T-cell (primary cell): ENCODE measurements at regions not wholly inside any gene's neighbourhood (a gene's known extent, or its start where the extent isn't known, plus 50 kb on each side); places are given as distances from the start of the nearest gene placed in this dataset.

Source experiments
- ATAC-seq, 4 experiments: fragments of 200-7000 bp in 3 of 4; fragments of 150-1000 bp in 1 of 4; cut with Tn5 transposase; replicated peaks in 1 of 4; 1 replicate in 3 of 4; 2 replicates in 1 of 4; pipeline ENCODE4 v1.10.0; 2021; ENCODE audit warnings: moderate library complexity in 3 of 4, mild to moderate bottlenecking in 2 of 4, moderate number of reproducible peaks in 1 of 4
- CTCF ChIA-PET, 2 donors: fragments of 300-600 bp; sonication (Branson Sonifier 250); formaldehyde crosslinking; loops; one replicate each; lab custom pipeline; 2022; ENCODE audit warnings: antibody characterized with exemption in 2 of 2; lab: Charles Lee
- POLR2A ChIA-PET, 2 donors: fragments of 300-600 bp; sonication (Branson Sonifier 250); formaldehyde crosslinking; loops; one replicate each; lab custom pipeline; 2022; ENCODE audit warnings: antibody characterized with exemption in 2 of 2; lab: Charles Lee
- DNase-seq, 35 experiments: peaks; one replicate each; pipeline versions ENCODE4 v3.0.0 to v3.0.0-alpha.2; 2013 to 2023
- H3K27ac ChIP-seq: one replicate; pipeline ENCODE4 v1.5.1; 2013; ENCODE audit warnings: low read length
- H3K27me3 ChIP-seq, 2 experiments: replicated peaks in 1 of 2; 1 replicate in 1 of 2; 2 replicates in 1 of 2; pipeline versions ENCODE4 v1.6.1 to v1.7.0; 2013; ENCODE audit warnings: low read length in 1 of 2, mixed read lengths in 1 of 2; ENCODE audit not compliant: control insufficient read depth in 2 of 2, insufficient read depth in 2 of 2; ENCODE audit errors: extremely low read depth in 1 of 2
- H3K36me3 ChIP-seq, 2 donors: 1 replicate in 1 of 2; 2 replicates in 1 of 2; pipeline versions ENCODE4 v1.6.1 to v1.7.0; 2013; ENCODE audit warnings: low read length in 1 of 2; ENCODE audit not compliant: control insufficient read depth in 2 of 2, insufficient read depth in 1 of 2; ENCODE audit errors: extremely low read depth in 1 of 2
- H3K4me1 ChIP-seq, 2 experiments: 1 replicate in 1 of 2; 2 replicates in 1 of 2; pipeline versions ENCODE4 v1.6.1 to v1.7.0; 2013; ENCODE audit warnings: low read length in 2 of 2, mixed read lengths in 1 of 2; ENCODE audit not compliant: insufficient read depth in 2 of 2, control insufficient read depth in 1 of 2; ENCODE audit errors: extremely low read depth in 1 of 2
- H3K4me3 ChIP-seq, 2 donors: 1 replicate in 1 of 2; 2 replicates in 1 of 2; pipeline versions ENCODE4 v1.5.1 to v1.7.0; 2013; ENCODE audit warnings: mild to moderate bottlenecking in 2 of 2, low read length in 1 of 2, moderate library complexity in 1 of 2; ENCODE audit not compliant: control insufficient read depth in 1 of 2; ENCODE audit errors: extremely low read depth in 1 of 2
- H3K9me3 ChIP-seq: 2 replicates; pipeline ENCODE4 v1.7.0; 2013
- H3K27ac Mint-ChIP-seq, 2 donors: one replicate each; pipeline ENCODE4 v1.8.0; 2020 to 2021; ENCODE audit warnings: mild to moderate bottlenecking in 2 of 2, mixed read lengths in 2 of 2
- H3K27me3 Mint-ChIP-seq, 2 donors: one replicate each; pipeline ENCODE4 v1.8.0; 2021 to 2022; ENCODE audit warnings: mixed read lengths in 2 of 2
- H3K36me3 Mint-ChIP-seq: one replicate; pipeline ENCODE4 v1.8.0; 2021; ENCODE audit warnings: mixed read lengths
- H3K4me1 Mint-ChIP-seq, 3 donors: one replicate each; pipeline ENCODE4 v1.8.0; 2020 to 2022; ENCODE audit warnings: mixed read lengths in 3 of 3, mild to moderate bottlenecking in 1 of 3
- H3K4me3 Mint-ChIP-seq, 3 donors: one replicate each; pipeline ENCODE4 v1.8.0; 2020 to 2022; ENCODE audit warnings: mild to moderate bottlenecking in 3 of 3, mixed read lengths in 3 of 3, moderate library complexity in 3 of 3
- H3K9me3 Mint-ChIP-seq, 3 donors: one replicate each; pipeline ENCODE4 v1.8.0; 2020 to 2022; ENCODE audit warnings: mixed read lengths in 3 of 3
- WGBS: methylation state at CpG from one replicate; pipeline ENCODE4 v1.1.5; 2013; ENCODE audit warnings: missing lambda C conversion rate; ENCODE audit not compliant: insufficient coverage; 5-methylcytosine and 5-hydroxymethylcytosine counted together

GRCh38 chr17:13293421-13293820 lies 275.6 kb upstream of the ELAC2 start:
- H3K27me3 ChIP-seq: no peaks in the 10 kb centered on the region
- ATAC-seq (no peak), DNase-seq (no peak)
- ChIA-PET CTCF (no interaction called here), POLR2A (no interaction called here)
- no peaks in the 10 kb centered on the region for H3K4me1 Mint-ChIP-seq
- no peak overlapping the region for H3K4me3 Mint-ChIP-seq
- H3K9me3 ChIP-seq: no peaks in the 10 kb centered on the region
- H3K9me3 Mint-ChIP-seq: no peaks in the 10 kb centered on the region
- H3K4me1 ChIP-seq: no peaks in the 10 kb centered on the region
- no peaks in the 10 kb centered on the region for H3K27me3 Mint-ChIP-seq
- no peak overlapping the region for H3K27ac Mint-ChIP-seq
- no peaks in the 10 kb centered on the region for H3K36me3 ChIP-seq
- no peaks in the 10 kb centered on the region for H3K36me3 Mint-ChIP-seq
- H3K4me3 ChIP-seq: no peak overlapping the region
- H3K27ac ChIP-seq: no peak overlapping the region

GRCh38 chr17:13292291-13292690 lies 274.5 kb upstream of the ELAC2 start:
- no peak overlapping the region for H3K4me3 Mint-ChIP-seq
- Histone ChIP-seq H3K36me3 (no peaks in the 10 kb centered on the region), H3K9me3 (no peaks in the 10 kb centered on the region), H3K27me3 (no peaks in the 10 kb centered on the region), H3K4me1 (no peaks in the 10 kb centered on the region), H3K27ac (no peak overlapping the region), H3K4me3 (no peak overlapping the region)
- 90% methylated on average over 2 of the region's 10 CpGs for WGBS
- H3K4me1 Mint-ChIP-seq: no peaks in the 10 kb centered on the region
- ChIA-PET POLR2A (no interaction called here), CTCF (no interaction called here)
- ATAC-seq (no peak), DNase-seq (no peak)
- no peaks in the 10 kb centered on the region for H3K36me3 Mint-ChIP-seq
- no peaks in the 10 kb centered on the region for H3K27me3 Mint-ChIP-seq
- no peak overlapping the region for H3K27ac Mint-ChIP-seq
- H3K9me3 Mint-ChIP-seq: no peaks in the 10 kb centered on the region

- no peaks in the 10 kb centered on the region for H3K36me3 Mint-ChIP-seq
- ChIA-PET POLR2A (no interaction called here), CTCF (no interaction called here)
- DNase-seq (no peak), ATAC-seq (no peak)
- no peaks in the 10 kb centered on the region for H3K27me3 ChIP-seq
- no peak overlapping the region for H3K27ac Mint-ChIP-seq
- 50% methylated on average over 1 of the region's 4 CpGs for WGBS
- H3K9me3 Mint-ChIP-seq: no peaks in the 10 kb centered on the region
- no peak overlapping the region for H3K27ac ChIP-seq
- no peaks in the 10 kb centered on the region for H3K36me3 ChIP-seq
- no peak overlapping the region for H3K4me3 ChIP-seq
- no peaks in the 10 kb centered on the region for H3K4me1 ChIP-seq
- no peaks in the 10 kb centered on the region for H3K27me3 Mint-ChIP-seq
- H3K4me1 Mint-ChIP-seq: no peaks in the 10 kb centered on the region
- H3K4me3 Mint-ChIP-seq: no peak overlapping the region
- H3K9me3 ChIP-seq: no peaks in the 10 kb centered on the region
These were observed 270.4 kb upstream of the ELAC2 start for GRCh38 chr17:13288248-13288647.

GRCh38 chr17:13287226-13287625 lies 269.4 kb upstream of the ELAC2 start:
- CTCF ChIA-PET: no interaction called here
- no peak for DNase-seq
- no peaks in the 10 kb centered on the region for H3K36me3 Mint-ChIP-seq
- H3K4me3 Mint-ChIP-seq: no peak overlapping the region
- 92% methylated on average over 2 of the region's 6 CpGs for WGBS
- no peaks in the 10 kb centered on the region for H3K4me1 Mint-ChIP-seq
- ATAC-seq: no peak
- Histone ChIP-seq H3K9me3 (no peaks in the 10 kb centered on the region), H3K27me3 (no peaks in the 10 kb centered on the region), H3K27ac (no peak overlapping the region), H3K4me3 (no peak overlapping the region), H3K4me1 (no peaks in the 10 kb centered on the region), H3K36me3 (no peaks in the 10 kb centered on the region)
- POLR2A ChIA-PET: no interaction called here
- H3K9me3 Mint-ChIP-seq: no peaks in the 10 kb centered on the region
- H3K27ac Mint-ChIP-seq: no peak overlapping the region
- H3K27me3 Mint-ChIP-seq: no peaks in the 10 kb centered on the region

GRCh38 chr17:13283606-13284005 lies 265.8 kb upstream of the ELAC2 start:
- Histone ChIP-seq H3K9me3 (no peaks in the 10 kb centered on the region), H3K27ac (no peak overlapping the region), H3K27me3 (no peaks in the 10 kb centered on the region), H3K4me1 (no peaks in the 10 kb centered on the region), H3K4me3 (no peak overlapping the region), H3K36me3 (no peaks in the 10 kb centered on the region)
- DNase-seq (no peak), ATAC-seq (no peak)
- ChIA-PET POLR2A (no interaction called here), CTCF (no interaction called here)
- Mint-ChIP-seq H3K4me1 (no peaks in the 10 kb centered on the region), H3K27me3 (no peaks in the 10 kb centered on the region), H3K27ac (no peak overlapping the region), H3K36me3 (no peaks in the 10 kb centered on the region), H3K9me3 (no peaks in the 10 kb centered on the region), H3K4me3 (no peak overlapping the region)
- 80% methylated on average over 1 of the region's 1 CpG for whole genome bisulfite sequencing

- 100% methylated on average over 1 of the region's 3 CpGs for WGBS
- POLR2A ChIA-PET: no interaction called here
- H3K4me3 Mint-ChIP-seq: no peak overlapping the region
These were observed 263.8 kb upstream of the ELAC2 start for GRCh38 chr17:13281626-13282025.

GRCh38 chr17:13273806-13274205 lies 256.0 kb upstream of the ELAC2 start:
- H3K9me3 ChIP-seq: no peaks in the 10 kb centered on the region
- H3K4me1 ChIP-seq: no peaks in the 10 kb centered on the region
- POLR2A ChIA-PET: no interaction called here
- ATAC-seq (no peak), DNase-seq (no peak)
- no peaks in the 10 kb centered on the region for H3K36me3 ChIP-seq
- CTCF ChIA-PET: no interaction called here
- Mint-ChIP-seq H3K27ac (no peak overlapping the region), H3K4me3 (no peak overlapping the region), H3K4me1 (no peaks in the 10 kb centered on the region), H3K36me3 (no peaks in the 10 kb centered on the region), H3K27me3 (peaks cover 2 to 4% of the 10 kb centered on the region in 2 donors), H3K9me3 (no peaks in the 10 kb centered on the region)
- no peak overlapping the region for H3K27ac ChIP-seq
- no peaks in the 10 kb centered on the region for H3K27me3 ChIP-seq
- WGBS: no CpG with 5 or more reads among the region's 2 CpGs
- no peak overlapping the region for H3K4me3 ChIP-seq

More at GRCh38 chr17:13281626-13282025, 263.8 kb upstream of the ELAC2 start:
- H3K4me1 ChIP-seq: no peaks in the 10 kb centered on the region
- Mint-ChIP-seq H3K27me3 (peaks cover 0 to 2% of the 10 kb centered on the region in 2 donors), H3K9me3 (no peaks in the 10 kb centered on the region), H3K36me3 (no peaks in the 10 kb centered on the region), H3K4me1 (no peaks in the 10 kb centered on the region), H3K27ac (no peak overlapping the region)
- no peak for DNase-seq
- no peak overlapping the region for H3K27ac ChIP-seq
- no peak overlapping the region for H3K4me3 ChIP-seq
- CTCF ChIA-PET: no interaction called here
- ATAC-seq: no peak
- H3K36me3 ChIP-seq: no peaks in the 10 kb centered on the region
- no peaks in the 10 kb centered on the region for H3K27me3 ChIP-seq
- no peaks in the 10 kb centered on the region for H3K9me3 ChIP-seq
